MM.1S (cell line): ENCODE measurements at regions not wholly inside any gene's neighbourhood (a gene's known extent, or its start where the extent isn't known, plus 50 kb on each side); places are given as distances from the start of the nearest gene placed in this dataset.

Source experiments
- DNase-seq: peaks from one replicate; pipeline ENCODE4 v3.0.0-alpha.2; 2015
- H2AFZ ChIP-seq: fragments of 300-600 bp; sonication (generic); 2 replicates; pipeline ENCODE4 v1.6.0; 2016; ENCODE audit warnings: antibody characterized with exemption, low read length
- H3F3A ChIP-seq: fragments of 300-600 bp; sonication (generic); 2 replicates; pipeline ENCODE4 v1.6.1; 2016; ENCODE audit warnings: mild to moderate bottlenecking, antibody characterized with exemption, low read length, moderate library complexity, mixed read lengths; ENCODE audit not compliant: insufficient read depth
- H3K27ac ChIP-seq: fragments of 300-600 bp; sonication (generic); 2 replicates; pipeline ENCODE4 v1.5.1; 2016; ENCODE audit warnings: mild to moderate bottlenecking, low read length
- H3K27me3 ChIP-seq: fragments of 300-600 bp; sonication (generic); replicated peaks from 2 replicates; pipeline ENCODE4 v1.6.0; 2016; ENCODE audit warnings: low read length; ENCODE audit not compliant: insufficient read depth
- H3K36me3 ChIP-seq: fragments of 300-600 bp; sonication (generic); replicated peaks from 2 replicates; pipeline ENCODE4 v1.6.1; 2016; ENCODE audit warnings: mild to moderate bottlenecking, low read length, mixed read lengths; ENCODE audit not compliant: insufficient read depth
- H3K4me1 ChIP-seq: fragments of 300-600 bp; sonication (generic); 2 replicates; pipeline ENCODE4 v1.6.1; 2016; ENCODE audit warnings: low read length, mixed read lengths
- H3K4me2 ChIP-seq: fragments of 300-600 bp; sonication (generic); 2 replicates; pipeline ENCODE4 v1.6.0; 2016; ENCODE audit warnings: low read depth, low read length
- H3K4me3 ChIP-seq: fragments of 300-600 bp; sonication (generic); 2 replicates; pipeline ENCODE4 v1.5.1; 2016; ENCODE audit warnings: low read length, mixed read lengths
- H3K79me2 ChIP-seq: fragments of 300-600 bp; sonication (generic); 2 replicates; pipeline ENCODE4 v1.6.1; 2016; ENCODE audit warnings: mixed run types, low read length, mixed read lengths
- H3K9ac ChIP-seq: fragments of 300-600 bp; sonication (generic); 2 replicates; pipeline ENCODE4 v1.6.1; 2016; ENCODE audit warnings: low read length, mixed read lengths
- H3K9me2 ChIP-seq: fragments of 300-600 bp; sonication (generic); replicated peaks from 2 replicates; pipeline ENCODE4 v1.6.1; 2016; ENCODE audit warnings: mild to moderate bottlenecking, low read length, mixed read lengths; ENCODE audit not compliant: insufficient read depth
- H3K9me3 ChIP-seq: fragments of 300-600 bp; sonication (generic); replicated peaks from 2 replicates; pipeline ENCODE4 v1.6.1; 2016; ENCODE audit warnings: mild to moderate bottlenecking, low read length, mixed read lengths; ENCODE audit not compliant: insufficient read depth
- H4K20me1 ChIP-seq: fragments of 300-600 bp; sonication (generic); 2 replicates; pipeline ENCODE4 v1.6.1; 2016; ENCODE audit warnings: mild to moderate bottlenecking, low read length, moderate library complexity, mixed read lengths; ENCODE audit not compliant: insufficient read depth
- CTCF ChIP-seq: fragments of 300-600 bp; sonication (generic); IDR thresholded peaks from 2 replicates; pipeline ENCODE4 v1.5.1; 2016; ENCODE audit warnings: antibody characterized with exemption, low read length, mixed read lengths
- EZH2 ChIP-seq: fragments of 300-600 bp; sonication (generic); optimal IDR thresholded peaks from 2 replicates; pipeline ENCODE3; 2017; ENCODE audit warnings: low read depth, mild to moderate bottlenecking, antibody characterized with exemption, low read length, mixed read lengths
- EZH2phosphoT487 ChIP-seq: fragments of 300-600 bp; sonication (generic); IDR thresholded peaks from 2 replicates; pipeline ENCODE4 v1.6.1; 2018; ENCODE audit warnings: antibody characterized with exemption, low read length

- Histone ChIP-seq H4K20me1 (no peaks in the 10 kb centered on the region), H3K9me3 (no peaks in the 10 kb centered on the region), H3K27ac (no peak overlapping the region), H3K9me2 (no peaks in the 10 kb centered on the region), H3K4me3 (no peak overlapping the region), H3K27me3 (peaks cover 53% of the 10 kb centered on the region), H2AFZ (no peak overlapping the region), H3K79me2 (no peaks in the 10 kb centered on the region), H3K9ac (no peak overlapping the region), H3K4me2 (no peak overlapping the region), H3K4me1 (no peaks in the 10 kb centered on the region), H3F3A (no peaks in the 10 kb centered on the region), H3K36me3 (no peaks in the 10 kb centered on the region)
- TF ChIP-seq EZH2phosphoT487 (no peak), CTCF (no peak), EZH2 (no peak)
- DNase-seq: no peak
Observed at GRCh38 chr19:13599681-13600080, 93.4 kb upstream of the CACNA1A start.

- Histone ChIP-seq H3K9ac (no peak overlapping the region), H3K4me2 (no peak overlapping the region), H2AFZ (no peak overlapping the region), H4K20me1 (no peaks in the 10 kb centered on the region), H3K4me3 (no peak overlapping the region), H3F3A (no peaks in the 10 kb centered on the region), H3K9me2 (no peaks in the 10 kb centered on the region), H3K9me3 (no peaks in the 10 kb centered on the region), H3K27ac (no peak overlapping the region), H3K4me1 (no peaks in the 10 kb centered on the region), H3K36me3 (no peaks in the 10 kb centered on the region), H3K27me3 (peaks cover 51% of the 10 kb centered on the region), H3K79me2 (no peaks in the 10 kb centered on the region)
- no peak for DNase-seq
- TF ChIP-seq EZH2phosphoT487: no peak
- TF ChIP-seq CTCF: no peak
- TF ChIP-seq EZH2: no peak
Observed at GRCh38 chr19:13598098-13598497, 91.8 kb upstream of the CACNA1A start.

GRCh38 chr19:13597640-13598039 is 91.4 kb upstream of the CACNA1A start:
- no peaks in the 10 kb centered on the region for H3K4me1 ChIP-seq
- peaks cover 53% of the 10 kb centered on the region for H3K27me3 ChIP-seq
- no peak overlapping the region for H3K27ac ChIP-seq
- H3K79me2 ChIP-seq: no peaks in the 10 kb centered on the region
- H3K4me2 ChIP-seq: no peak overlapping the region
- no peak overlapping the region for H2AFZ ChIP-seq
- no peaks in the 10 kb centered on the region for H3K36me3 ChIP-seq
- H3F3A ChIP-seq: no peaks in the 10 kb centered on the region
- no peak for TF ChIP-seq EZH2phosphoT487
- TF ChIP-seq EZH2: no peak
- peak; percentile 42 for TF ChIP-seq CTCF
- no peak overlapping the region for H3K9ac ChIP-seq
- DNase-seq: peak; percentile 21
- H3K9me3 ChIP-seq: no peaks in the 10 kb centered on the region
- no peak overlapping the region for H3K4me3 ChIP-seq
- H3K9me2 ChIP-seq: no peaks in the 10 kb centered on the region
- no peaks in the 10 kb centered on the region for H4K20me1 ChIP-seq
